ENCODE measurements at regions not wholly inside any gene's neighbourhood (a gene's known extent, or its start where the extent isn't known, plus 50 kb on each side); places are given as distances from the start of the nearest gene placed in this dataset.

DNA sequence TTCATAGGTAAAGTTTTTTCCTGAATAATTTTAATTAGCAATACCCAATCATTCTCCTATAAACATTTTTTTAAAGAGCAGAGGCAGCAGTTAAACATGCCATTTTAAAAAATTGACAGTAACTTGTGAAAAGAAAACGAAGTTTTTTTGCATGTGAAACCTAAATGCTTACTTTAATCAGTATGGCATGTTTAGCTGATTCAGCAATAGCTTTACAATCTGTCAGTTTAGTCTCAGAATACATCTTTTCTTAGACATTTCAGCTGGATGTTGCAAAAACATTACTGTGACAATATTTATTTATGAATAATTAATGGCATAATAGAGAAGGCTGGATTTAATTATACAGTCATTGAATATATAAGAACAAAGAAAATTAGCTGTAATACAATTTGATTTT lies 1132.4 kb upstream of the ADGRL2 start:
- DNase-seq = no peak

DNA sequence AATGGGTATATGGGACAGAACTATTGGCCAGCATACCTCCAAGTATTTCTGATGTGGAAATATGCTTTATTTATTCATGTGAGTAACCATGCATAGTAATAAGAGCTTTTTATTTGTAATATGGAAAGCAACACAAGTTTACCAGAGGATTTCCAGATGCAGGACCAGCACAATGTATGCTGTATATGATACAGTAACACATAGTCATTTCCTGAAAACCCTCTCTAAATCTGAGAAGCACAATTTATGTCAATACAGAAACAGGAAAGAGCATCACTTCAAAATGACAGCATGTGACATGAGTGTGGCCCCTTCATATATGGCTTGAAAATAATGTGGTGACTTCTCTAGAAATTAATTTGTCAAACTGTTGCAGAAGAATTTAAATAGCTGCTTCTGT lies 1134.7 kb upstream of the ADGRL2 start:
- no peak for DNase-seq

DNA sequence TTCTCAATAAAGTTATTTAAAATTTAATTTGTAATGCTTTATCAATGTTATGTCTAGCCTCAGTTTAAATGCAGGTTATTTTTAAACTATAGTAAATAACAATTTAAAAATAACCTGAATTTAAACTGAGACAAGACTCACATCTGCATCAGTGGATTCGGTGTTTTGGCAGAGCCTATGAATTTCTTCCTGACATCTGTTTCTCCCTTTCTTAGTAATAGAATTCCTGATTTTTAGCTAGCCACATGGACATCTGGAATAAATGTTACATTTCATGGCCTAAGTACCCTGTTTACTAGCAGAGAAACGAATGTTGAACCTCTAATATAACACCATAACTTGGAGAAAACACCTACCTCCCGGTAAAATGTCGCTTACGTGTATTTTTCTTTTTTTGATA lies 1141.6 kb upstream of the ADGRL2 start:
- no peak for DNase-seq

DNA sequence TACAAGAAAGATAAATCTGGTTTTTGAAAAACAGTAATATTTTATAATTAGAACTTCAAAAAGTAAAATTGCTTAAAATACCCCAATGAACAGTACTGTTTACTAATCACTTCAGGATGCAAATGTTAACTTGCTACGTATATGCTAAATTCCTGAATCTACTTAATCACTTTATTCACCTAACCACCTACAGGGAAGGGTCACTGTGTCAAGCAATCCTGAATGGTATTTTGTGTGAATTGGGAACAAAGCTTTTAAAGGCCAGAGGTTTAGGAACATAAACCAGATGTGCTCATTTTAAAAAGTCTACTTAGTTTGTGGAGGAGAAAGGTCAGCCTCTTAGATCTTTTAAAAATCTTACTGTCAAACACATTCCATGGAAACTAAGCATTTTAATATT lies 1143.0 kb upstream of the ADGRL2 start:
- DNase-seq = no peak

DNA sequence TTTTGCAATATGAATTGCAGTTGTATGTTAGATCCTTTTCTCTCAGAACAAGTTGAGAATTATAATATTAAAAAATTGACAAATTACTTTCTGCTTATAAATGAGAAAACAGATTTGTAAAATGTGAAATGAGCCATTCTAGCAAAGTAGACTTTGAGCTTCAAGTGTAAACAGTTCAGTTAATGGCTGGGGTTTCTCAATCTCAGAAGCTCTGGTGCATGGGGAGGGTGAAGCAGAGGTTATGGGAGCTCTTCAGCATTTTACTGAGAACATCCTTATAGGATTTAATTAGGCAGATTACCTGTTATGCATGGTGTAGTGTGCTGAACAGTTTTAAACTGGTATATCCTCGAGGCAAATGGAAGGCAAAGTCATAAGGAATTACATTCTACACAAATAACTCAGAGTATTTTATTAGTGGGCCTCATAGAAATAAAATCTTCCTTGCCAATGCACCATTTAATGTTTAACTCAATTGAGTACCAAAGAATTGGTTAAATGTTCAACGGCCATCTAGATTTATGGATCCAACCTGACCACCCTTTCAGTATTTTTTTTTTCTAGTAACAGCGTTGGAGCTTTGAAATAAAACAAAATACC lies 1143.6 kb upstream of the ADGRL2 start:
- no peak for DNase-seq

DNA sequence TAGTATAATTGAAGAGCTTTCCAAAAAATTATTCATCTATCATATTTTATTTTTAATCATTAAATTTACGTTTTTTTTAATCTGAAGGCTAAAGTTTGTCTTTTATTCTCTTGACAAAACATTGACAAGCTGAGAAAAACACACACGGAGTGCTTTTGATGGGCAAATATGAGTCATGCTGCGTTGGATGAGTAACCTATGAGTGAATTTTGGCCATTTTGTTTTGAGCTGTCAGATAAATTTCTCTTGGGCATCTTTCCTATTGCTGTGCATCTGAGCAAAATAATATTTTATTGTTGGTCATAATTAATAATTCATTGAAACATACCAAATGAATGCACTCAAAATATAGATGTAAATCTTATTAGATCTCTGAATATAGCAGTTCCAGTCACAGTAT lies 1144.1 kb upstream of the ADGRL2 start:
- no peak for DNase-seq

DNA sequence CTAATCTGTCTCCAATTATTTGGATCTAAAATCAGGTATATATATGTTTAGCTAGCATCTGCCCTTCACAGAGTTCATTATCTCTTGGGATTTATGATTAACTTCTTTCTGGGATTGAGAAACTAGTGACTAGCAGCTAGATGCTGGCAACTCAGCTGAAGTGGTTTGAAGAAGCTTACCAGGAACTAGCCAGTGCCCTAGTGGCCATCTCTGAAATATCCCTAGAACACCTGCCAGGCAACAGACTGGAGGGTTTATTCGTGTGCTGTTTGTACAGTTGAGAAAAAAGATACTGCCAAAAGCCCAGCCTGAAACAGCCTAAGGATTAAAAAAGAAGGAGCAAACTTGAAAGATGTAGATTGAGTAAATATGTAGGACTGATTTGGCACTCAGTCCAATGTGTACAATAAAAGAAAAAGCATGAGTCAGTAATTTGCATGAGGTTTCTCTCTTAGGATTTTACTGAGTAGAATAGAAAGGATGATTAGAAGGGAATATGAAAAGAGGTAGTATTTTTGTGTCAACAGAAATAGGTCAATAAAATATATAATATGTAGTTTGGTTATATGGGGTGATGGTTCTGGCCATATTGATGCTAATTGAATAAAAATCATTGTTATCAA lies 1144.6 kb upstream of the ADGRL2 start:
- no peak for DNase-seq

DNA sequence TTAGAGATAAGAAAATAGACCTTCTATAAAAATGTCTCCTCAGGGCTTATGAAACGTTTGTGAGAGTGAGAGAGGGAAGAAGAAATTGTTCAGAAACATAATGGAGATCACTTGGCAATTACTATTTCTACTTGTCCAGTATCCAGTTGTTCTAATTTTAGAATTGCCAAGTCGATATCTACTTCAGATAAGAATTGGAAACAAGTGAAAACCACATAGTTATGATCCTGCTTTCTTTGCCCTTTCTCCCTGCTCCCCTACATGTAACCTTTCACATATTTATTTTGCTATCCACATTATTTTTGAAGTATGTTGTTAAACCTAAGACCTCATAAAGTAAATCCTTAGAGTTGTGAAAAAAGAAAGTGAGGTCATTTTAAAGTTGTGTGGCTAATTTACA lies 1154.7 kb upstream of the ADGRL2 start:
- DNase-seq = no peak

DNA sequence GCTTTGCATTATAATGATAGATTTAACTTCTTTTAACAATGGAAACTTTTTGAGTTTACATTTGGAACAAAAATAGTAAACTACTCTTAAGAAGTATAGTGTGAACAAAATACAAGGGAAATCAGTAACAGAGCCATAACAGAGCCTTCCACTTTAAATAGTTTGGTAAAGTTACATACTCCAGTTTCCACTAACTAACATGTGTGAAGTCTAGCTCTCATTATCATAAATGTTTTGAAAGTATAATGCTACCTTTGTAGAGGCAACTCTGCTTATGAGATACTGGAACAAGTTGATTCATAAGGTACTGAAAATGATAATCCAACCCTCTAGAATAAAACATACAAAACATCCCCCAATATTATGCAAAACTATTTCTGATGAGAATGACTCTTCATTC lies 1155.1 kb upstream of the ADGRL2 start:
- DNase-seq = no peak

DNA sequence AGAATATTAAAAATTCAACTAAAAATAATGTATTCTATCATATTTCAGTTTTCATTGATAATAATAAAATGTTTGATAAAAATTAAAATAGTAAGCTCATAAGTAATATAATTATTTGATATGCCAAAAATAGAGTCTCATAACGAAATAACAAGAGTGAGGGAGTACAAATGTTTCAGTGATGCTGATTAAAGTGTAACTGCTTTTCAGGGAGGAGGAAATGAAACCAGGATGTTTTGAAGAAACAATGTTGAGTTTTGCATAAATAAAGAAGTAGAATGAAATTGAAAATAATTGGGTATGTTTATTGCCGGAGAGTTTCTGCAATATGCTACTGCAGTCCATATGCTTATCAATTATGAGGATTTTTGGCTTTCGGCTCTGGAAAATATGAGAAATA lies 1159.8 kb upstream of the ADGRL2 start:
- no peak for DNase-seq

DNA sequence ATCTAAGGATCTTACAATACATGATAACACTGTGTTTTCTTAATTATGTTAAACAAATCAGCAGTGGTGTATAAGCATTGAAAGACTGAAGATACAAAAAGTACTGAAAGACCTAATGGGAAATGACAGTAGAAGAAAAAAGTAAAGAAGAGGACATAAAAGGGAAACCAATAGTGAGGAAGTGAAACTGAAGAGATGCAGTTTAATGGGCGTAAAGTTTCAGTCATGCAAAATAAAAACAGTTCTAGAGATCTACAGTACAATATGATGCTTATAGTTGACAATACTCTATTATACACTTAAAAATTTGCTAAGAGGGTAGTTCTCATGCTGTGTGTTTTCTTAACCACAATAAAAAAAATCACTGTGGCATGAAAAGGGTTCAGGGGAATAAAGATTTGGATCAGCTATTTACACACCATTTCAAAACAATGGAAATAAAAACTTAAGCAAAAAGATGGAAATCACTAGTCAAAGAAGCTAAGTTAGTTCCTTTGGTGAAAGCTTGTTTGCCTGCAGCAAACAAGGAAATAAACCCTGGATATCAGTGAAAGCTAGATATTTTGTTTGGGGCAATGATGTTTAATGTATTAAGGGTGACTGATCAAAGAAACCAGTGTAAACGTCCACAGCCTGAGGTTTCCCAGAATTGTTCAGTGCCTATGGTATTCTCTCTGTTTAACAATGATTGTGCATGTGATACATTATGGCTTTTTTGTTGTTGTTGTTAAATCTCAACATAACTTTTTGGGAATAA lies 1160.8 kb upstream of the ADGRL2 start:
- DNase-seq = no peak

DNA sequence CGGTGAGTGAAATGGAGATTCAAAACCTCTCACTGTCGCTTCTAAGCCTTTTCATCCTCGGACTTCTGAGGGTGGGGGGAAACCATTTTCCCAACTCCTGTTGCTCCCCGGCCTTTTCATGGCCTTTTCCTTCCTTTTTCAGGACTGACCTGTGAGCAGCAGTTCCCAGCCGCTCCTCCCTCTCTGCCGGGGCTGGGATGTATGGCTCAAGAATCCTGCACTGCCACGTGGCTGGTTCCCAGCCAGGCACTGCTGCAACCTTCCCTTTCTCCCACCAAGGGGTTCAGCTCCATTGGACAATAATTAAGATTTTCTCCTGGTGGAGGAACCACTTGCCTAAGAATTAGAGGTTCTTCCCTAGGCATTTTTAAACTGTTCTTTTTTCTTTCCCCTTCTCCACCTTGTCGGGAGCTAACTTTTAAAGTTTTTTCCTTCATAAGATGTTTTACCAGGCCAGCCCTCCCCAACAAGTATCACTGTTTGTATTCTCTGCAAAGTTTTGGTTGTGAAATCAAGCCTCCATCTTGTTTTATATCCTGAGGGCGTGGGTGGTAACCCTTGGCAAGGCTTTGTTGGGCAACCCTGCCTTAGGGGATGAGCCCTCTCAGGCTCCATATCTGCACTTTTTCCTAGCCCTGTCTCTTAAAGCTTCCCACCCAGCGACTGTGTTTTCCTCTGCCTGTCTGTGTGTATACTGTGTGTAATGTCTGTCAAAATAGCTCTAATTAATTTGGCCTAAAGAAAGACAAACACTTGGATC lies 1166.6 kb upstream of the ADGRL2 start:
- DNase-seq = no peak

DNA sequence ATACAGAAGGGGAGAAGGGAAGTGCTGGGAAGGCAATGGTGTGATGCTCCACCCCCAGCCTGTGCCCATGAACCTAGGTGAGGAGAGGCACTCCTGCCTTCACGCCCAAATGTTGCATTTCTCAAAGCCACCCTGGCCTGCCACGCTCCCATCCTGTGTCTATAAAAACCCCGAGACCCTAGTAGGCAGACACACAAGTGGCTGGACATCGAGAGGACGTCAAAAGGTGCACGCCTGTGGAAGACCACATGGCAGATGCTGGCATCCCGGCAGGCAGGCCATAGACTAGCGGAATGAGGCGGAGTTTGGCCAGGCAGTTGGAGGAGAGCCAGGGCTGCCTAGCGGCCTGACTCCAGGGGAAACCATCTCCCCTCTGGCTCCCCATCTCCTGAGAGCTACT lies 1168.5 kb upstream of the ADGRL2 start:
- DNase-seq = no peak

DNA sequence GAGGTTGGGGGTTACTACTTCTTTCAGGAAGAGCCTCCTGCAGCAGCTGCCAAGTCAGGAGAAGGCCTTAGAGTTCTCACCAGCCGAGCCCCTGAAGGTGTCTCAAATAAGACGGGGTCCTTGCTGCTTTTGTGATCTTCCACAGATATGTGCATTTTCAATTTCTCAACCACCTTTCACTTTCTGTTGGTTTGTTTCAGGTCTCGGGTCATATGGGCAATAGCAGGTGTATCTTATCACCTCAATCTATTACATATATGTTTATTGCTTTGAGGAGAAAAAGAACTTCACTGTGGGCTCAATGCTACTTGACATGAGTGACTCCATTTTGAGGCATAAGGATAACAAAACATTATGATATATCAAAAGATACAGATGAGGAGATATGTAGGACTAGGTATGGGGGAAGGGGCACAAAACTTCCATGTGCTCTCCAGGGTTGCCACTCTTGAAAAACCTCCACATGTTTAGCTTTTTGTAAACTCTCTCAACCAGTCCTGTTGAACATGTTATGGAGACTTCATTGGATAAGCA lies 1171.4 kb upstream of the ADGRL2 start:
- DNase-seq = no peak

DNA sequence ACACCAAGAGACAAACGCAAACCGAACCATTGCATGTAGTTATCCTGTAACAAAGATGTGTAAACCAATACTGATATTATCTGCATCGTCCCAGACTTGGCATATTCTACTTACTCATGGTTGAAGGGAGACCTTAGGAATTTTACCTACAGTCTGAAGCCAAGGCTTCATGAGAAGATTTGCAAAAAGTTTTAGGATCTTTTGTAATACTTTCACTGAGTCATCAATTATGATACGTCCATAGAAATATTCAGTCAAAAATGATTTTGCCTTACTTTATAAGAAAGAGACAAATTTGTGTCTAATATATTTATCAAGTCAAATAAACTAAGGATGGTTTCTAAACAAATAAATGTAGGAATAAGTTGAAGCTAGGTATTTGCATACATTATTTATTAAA lies 1176.1 kb upstream of the ADGRL2 start:
- no peak for DNase-seq

DNA sequence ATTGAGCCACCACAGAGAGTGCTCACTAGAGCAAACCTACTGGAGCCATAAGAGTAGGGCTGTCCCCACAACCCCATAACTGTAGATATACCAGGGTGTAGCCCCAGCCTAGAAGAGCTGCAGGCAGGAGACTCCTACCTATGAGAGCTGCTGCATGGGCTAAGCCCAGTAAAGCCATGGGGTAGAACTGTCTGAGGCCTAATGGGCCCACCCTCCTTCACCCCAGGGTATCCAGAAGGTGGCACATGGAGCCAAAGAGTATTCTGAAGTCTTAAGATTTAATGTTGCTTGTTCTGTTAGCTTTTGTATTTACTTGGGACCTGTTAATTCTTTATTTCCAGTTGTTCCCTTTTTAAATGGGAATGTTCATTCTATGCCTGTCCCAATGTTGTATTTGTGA lies 1193.7 kb upstream of the ADGRL2 start:
- no peak for DNase-seq

DNA sequence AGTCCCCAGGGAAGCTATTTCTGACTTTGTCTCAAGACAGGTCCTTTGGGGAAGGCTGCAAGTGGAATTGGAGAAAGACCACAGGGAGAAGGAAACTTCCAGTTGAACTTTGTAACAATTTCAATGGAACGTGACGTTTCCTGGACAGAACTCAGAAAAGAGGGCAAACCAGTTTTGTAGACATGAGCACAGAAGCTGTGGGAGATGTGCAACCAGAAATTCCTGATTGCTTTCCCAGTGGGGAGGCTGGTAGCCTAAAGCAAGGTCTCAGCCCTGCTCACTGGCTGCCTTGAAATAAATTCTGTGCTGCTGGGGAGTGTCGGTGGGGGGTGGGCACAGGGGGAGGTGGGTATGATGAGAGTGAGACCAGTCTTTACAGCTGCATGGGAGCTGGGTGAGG lies 1206.7 kb upstream of the ADGRL2 start:
- DNase-seq = no peak

DNA sequence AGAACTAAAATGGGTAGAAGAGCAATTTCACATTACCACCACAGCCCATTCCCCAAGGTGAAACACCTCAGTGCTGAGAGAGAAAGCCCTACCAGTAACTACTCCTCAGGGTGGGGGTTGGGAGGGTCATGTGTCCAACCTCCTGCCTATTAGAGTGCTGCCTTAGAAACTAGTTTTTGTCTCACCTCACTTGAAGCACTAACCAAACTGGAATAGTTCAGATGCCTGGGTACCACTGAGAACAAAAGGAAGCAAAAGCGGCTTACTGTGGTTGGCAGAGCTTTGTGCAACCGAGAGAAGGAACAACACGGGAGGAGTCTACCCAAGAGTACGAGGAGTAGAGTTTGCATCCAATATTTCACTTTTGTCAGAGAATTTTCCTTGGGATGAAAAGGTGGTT lies 1207.5 kb upstream of the ADGRL2 start:
- no peak for DNase-seq

DNA sequence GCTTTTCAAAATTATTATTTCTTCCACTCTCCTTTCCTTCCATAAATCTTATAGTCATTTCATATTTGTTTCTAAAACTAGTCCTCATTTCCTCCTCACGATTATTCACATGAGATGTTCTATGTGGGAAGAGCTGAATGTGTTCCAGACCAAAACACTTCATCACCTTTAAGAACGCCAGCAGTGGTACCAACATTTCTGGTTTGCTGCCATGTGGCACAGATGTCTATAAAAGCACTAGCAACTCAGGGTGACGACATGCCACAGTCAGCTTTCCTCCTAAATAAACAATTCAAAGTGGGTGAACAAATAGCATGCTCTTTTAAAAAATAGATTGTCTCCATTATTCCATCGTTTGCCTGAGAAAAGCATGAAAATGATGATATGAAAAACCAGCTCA lies 1217.8 kb upstream of the ADGRL2 start:
- DNase-seq = no peak

DNA sequence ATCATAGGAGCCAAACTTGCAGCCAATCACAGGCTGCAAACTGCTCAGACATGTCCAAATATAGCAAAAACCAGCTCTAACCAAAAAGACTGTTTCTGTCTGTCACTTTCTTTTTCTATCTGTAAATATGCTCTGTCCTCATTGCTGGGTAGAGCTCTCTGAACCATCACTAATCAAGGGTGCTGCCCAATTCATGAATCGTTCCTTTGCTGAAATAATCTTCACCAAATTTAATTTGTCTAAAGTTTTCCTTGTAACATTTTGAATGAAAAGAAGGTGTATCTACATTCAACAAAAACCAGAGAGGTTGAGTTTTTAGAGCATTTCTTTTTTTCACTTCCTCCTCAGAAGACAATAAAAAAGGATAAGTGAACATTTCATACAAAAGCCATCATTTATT lies 1221.7 kb upstream of the ADGRL2 start:
- no peak for DNase-seq

DNA sequence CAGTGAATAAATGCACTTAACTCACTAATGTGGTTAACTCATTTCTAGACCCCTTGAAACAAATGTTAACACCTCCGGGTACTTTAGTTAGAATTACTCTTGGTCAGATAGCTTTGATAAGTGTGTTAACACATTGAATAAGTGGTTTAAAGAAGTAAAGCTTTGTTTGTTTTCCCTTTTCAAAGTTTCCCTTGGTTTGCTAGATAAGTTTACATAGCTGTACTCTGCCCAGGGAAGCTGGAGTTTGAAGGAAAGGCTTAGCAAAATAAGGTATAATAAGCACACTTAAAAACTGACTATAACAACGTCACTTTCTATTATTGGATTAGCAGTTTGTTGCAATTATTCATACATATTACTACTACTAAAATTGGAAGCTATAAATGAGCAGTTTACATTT lies 1233.9 kb upstream of the ADGRL2 start:
- no peak for DNase-seq

DNA sequence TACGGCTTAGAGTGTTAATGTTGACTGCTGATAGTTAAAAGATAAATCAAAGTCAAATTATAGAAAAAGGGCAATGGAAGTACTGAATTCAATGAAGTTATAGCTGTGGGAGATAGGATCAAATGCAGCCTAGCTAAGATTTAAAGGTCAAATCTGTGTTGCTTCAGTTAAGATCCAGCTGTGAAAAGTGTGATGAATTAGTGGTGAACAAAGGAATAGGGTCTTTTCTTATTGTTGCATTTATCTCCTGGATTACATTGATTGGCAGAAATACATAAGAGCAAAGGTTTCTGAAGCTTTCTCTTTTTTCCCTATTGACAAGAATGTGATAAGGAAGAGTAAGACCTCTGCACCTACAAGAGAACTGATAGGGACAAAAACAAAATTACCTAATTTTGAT lies 1234.6 kb upstream of the ADGRL2 start:
- no peak for DNase-seq

DNA sequence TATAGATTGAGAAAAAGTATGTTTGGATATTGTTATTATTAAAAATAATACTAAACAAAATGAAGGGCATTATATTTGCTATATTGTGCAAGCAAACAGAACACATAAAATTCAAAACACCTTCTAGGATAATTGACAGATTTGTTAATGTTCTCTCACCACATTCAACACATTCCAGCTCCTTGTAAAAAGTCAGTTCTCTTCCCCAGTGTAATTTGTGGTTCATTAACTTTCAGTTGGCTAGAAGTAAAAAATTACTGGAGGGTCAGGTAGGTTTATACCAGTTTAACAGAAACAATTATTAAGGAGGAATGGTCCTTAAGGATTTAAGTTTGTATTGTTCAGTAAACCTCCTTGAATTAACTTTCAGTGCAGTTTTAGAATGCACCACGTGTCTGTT lies 1235.3 kb upstream of the ADGRL2 start:
- DNase-seq = no peak

DNA sequence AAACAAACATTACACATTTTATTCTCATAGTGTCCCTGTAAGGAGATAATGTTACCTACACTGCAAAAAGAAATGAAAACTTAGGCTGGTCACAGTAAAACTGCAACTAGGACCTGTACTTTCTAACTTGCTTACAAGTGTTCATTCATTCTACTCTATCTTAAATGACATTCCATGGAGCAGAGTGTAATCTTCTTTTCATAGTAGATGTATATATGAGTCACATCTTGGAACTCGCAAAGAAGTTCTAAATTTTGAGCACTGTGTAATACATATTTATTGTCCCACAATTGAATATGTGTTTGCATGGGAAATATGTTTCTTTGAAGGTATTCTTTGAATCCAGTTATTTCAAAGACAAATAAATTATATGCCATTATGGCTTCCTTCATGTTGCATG lies 1258.5 kb upstream of the ADGRL2 start:
- DNase-seq = no peak

Data from activated T-cell treated with anti-CD3 and anti-CD28 coated beads, Interleukin-2, amount 50 U/mL, for 48 hours (primary cell).